Endodermal cell (in vitro differentiated cells): ENCODE measurements at regions not wholly inside any gene's neighbourhood (a gene's known extent, or its start where the extent isn't known, plus 50 kb on each side); places are given as distances from the start of the nearest gene placed in this dataset.

Experiments
- DNase-seq: peaks from one replicate; pipeline ENCODE4 v3.0.0-alpha.2; 2017
- H3K27ac ChIP-seq: 2 replicates; pipeline ENCODE4 v1.5.1; 2013; ENCODE audit warnings: mild to moderate bottlenecking, low read depth, low read length, moderate library complexity
- H3K27me3 ChIP-seq: 2 replicates; pipeline ENCODE4 v1.6.1; 2013; ENCODE audit warnings: mild to moderate bottlenecking, low read length, moderate library complexity; ENCODE audit not compliant: insufficient read depth, control insufficient read depth, poor library complexity, severe bottlenecking
- H3K36me3 ChIP-seq: 2 replicates; pipeline ENCODE4 v1.7.0; 2013; ENCODE audit warnings: mild to moderate bottlenecking, low read length, moderate library complexity; ENCODE audit not compliant: control insufficient read depth, insufficient read depth
- H3K4me1 ChIP-seq: one replicate; pipeline ENCODE4 v1.7.0; 2013; ENCODE audit warnings: low read length; ENCODE audit not compliant: control insufficient read depth, insufficient read depth
- H3K4me3 ChIP-seq: 2 replicates; pipeline ENCODE4 v1.5.1; 2013; ENCODE audit warnings: mild to moderate bottlenecking, low read length, moderate library complexity
- H3K9ac ChIP-seq: 2 replicates; pipeline ENCODE4 v1.6.1; 2013; ENCODE audit warnings: mild to moderate bottlenecking, low read length, moderate library complexity; ENCODE audit not compliant: poor library complexity, severe bottlenecking; ENCODE audit errors: extremely low read depth
- H3K9me3 ChIP-seq: 2 replicates; pipeline ENCODE4 v1.6.1; 2013; ENCODE audit warnings: mild to moderate bottlenecking, low read length, moderate library complexity; ENCODE audit not compliant: control insufficient read depth
- H3K27ac Mint-ChIP-seq: 2 replicates; pipeline ENCODE4 v1.8.0; 2020; ENCODE audit warnings: mixed read lengths
- H3K27me3 Mint-ChIP-seq: 2 replicates; pipeline ENCODE4 v1.8.0; 2021; ENCODE audit warnings: mild to moderate bottlenecking, mixed read lengths; ENCODE audit not compliant: insufficient read depth
- H3K36me3 Mint-ChIP-seq: 2 replicates; pipeline ENCODE4 v1.8.0; 2020; ENCODE audit warnings: low read depth, mixed read lengths
- H3K4me1 Mint-ChIP-seq: 2 replicates; pipeline ENCODE4 v1.8.0; 2020; ENCODE audit warnings: mixed read lengths
- H3K4me3 Mint-ChIP-seq: 2 replicates; pipeline ENCODE4 v1.8.0; 2020; ENCODE audit warnings: mild to moderate bottlenecking, moderate library complexity, mixed read lengths
- H3K9me3 Mint-ChIP-seq: 2 replicates; pipeline ENCODE4 v1.8.0; 2020; ENCODE audit warnings: mild to moderate bottlenecking, mixed read lengths
- CTCF ChIP-seq: fragments of 200-600 bp; sonication (generic); conservative IDR thresholded peaks from 2 replicates; pipeline ENCODE4 v1.5.0; 2021; ENCODE audit warnings: antibody characterized with exemption, mild to moderate bottlenecking
- WGBS, 2 experiments: methylation state at CpG; one replicate each; pipeline versions ENCODE4 v1.1.5 to v1.1.7; 2013; ENCODE audit warnings: missing lambda C conversion rate in 2 of 2, mixed read lengths in 1 of 2; ENCODE audit not compliant: insufficient coverage in 1 of 2, insufficient read length in 1 of 2; 5-methylcytosine and 5-hydroxymethylcytosine counted together

DNA sequence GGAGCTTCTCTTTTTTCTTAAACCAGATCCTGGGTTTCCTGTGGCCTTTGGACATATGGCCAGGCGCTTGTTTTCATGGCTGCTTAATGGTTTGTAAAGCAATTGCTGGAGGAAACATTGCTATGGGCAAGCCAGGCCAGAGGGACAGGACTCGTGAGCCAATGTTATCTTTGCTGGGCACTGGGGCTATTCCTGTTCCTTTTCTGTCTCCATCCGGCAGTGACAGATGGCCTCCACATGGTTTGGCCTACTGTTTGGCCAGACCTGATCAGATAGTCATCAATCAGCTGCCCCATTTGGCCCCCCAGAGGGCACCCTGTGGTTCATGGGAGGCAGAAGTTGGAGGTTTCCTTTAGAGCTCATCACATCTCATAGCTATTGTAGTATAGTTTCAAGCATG is 326.1 kb upstream of the ROPN1 start:
- Mint-ChIP-seq H3K9me3 (no peaks in the 10 kb centered on the region), H3K4me3 (no peak overlapping the region), H3K27me3 (no peaks in the 10 kb centered on the region), H3K36me3 (no peaks in the 10 kb centered on the region), H3K4me1 (no peaks in the 10 kb centered on the region), H3K27ac (no peak overlapping the region)
- Histone ChIP-seq H3K9me3 (no peaks in the 10 kb centered on the region), H3K4me1 (no peaks in the 10 kb centered on the region), H3K4me3 (no peak overlapping the region), H3K27me3 (no peaks in the 10 kb centered on the region), H3K36me3 (no peaks in the 10 kb centered on the region), H3K27ac (no peak overlapping the region), H3K9ac (no peak overlapping the region)
- no peak for TF ChIP-seq CTCF
- DNase-seq: no peak
- 92 to 100% methylated on average over 1 to 3 of the region's 3 CpGs for WGBS, 2 experiments

- 80 to 97% methylated on average over 1 to 3 of the region's 3 CpGs for WGBS, 2 experiments
- H3K9me3 ChIP-seq: no peaks in the 10 kb centered on the region
- no peak for DNase-seq
- Mint-ChIP-seq H3K36me3 (no peaks in the 10 kb centered on the region), H3K9me3 (no peaks in the 10 kb centered on the region), H3K27ac (no peak overlapping the region), H3K4me1 (no peaks in the 10 kb centered on the region), H3K4me3 (no peak overlapping the region), H3K27me3 (no peaks in the 10 kb centered on the region)
- H3K36me3 ChIP-seq: no peaks in the 10 kb centered on the region
- no peaks in the 10 kb centered on the region for H3K4me1 ChIP-seq
- no peak overlapping the region for H3K9ac ChIP-seq
- H3K27ac ChIP-seq: no peak overlapping the region
- H3K4me3 ChIP-seq: no peak overlapping the region
- H3K27me3 ChIP-seq: no peaks in the 10 kb centered on the region
- no peak for TF ChIP-seq CTCF
Observed at GRCh38 chr3:124318656-124319055, 326.7 kb upstream of the ROPN1 start.

DNA sequence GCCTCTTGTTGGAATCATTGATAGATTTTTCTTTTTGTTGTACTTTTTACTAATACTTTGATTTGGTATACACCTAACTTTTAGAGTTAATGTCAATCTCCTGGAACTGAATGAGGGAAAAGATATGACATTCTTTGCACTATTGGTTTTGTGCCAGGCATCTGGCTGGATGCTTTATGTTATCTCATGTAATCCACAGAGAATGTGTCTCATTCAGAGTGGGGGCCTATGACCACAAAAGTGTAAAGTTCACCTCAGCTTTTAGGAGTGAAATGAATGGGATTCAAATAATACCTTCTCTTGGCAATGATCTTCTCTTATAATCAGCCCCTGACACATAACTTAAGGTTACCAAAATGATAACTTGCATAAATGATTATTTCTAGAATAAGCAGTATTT is 329.1 kb upstream of the ROPN1 start:
- TF ChIP-seq CTCF: no peak
- H3K27me3 Mint-ChIP-seq: no peaks in the 10 kb centered on the region

More for the DNA sequence above, 329.1 kb upstream of the ROPN1 start:
- Histone ChIP-seq H3K36me3 (no peaks in the 10 kb centered on the region), H3K27ac (no peak overlapping the region), H3K9ac (no peak overlapping the region), H3K4me1 (peaks cover 5% of the 10 kb centered on the region), H3K9me3 (no peaks in the 10 kb centered on the region), H3K4me3 (no peak overlapping the region), H3K27me3 (no peaks in the 10 kb centered on the region)
- H3K9me3 Mint-ChIP-seq: no peaks in the 10 kb centered on the region
- no peaks in the 10 kb centered on the region for H3K36me3 Mint-ChIP-seq
- H3K27ac Mint-ChIP-seq: no peak overlapping the region
- DNase-seq: no peak
- no peaks in the 10 kb centered on the region for H3K4me1 Mint-ChIP-seq
- H3K4me3 Mint-ChIP-seq: no peak overlapping the region
